GM06990 (cell line): ENCODE measurements at regions not wholly inside any gene's neighbourhood (a gene's known extent, or its start where the extent isn't known, plus 50 kb on each side); places are given as distances from the start of the nearest gene placed in this dataset.

Experiments
- DNase-seq: peaks from one replicate; pipeline ENCODE4 v3.0.0-alpha.2; 2011; ENCODE audit not compliant: insufficient read length; ENCODE audit errors: extremely low read depth
- H3K27me3 ChIP-seq: replicated peaks from 2 replicates; pipeline ENCODE4 v1.6.0; 2011; ENCODE audit warnings: low read length; ENCODE audit not compliant: control insufficient read depth, insufficient read depth
- H3K36me3 ChIP-seq: 2 replicates; pipeline ENCODE4 v1.5.1; 2011; ENCODE audit warnings: low read length; ENCODE audit not compliant: control insufficient read depth, insufficient read depth
- H3K4me3 ChIP-seq: replicated peaks from 2 replicates; pipeline ENCODE4 v1.5.1; 2011; ENCODE audit warnings: low read depth, mild to moderate bottlenecking, control low read depth, low read length
- TF ChIP-seq, protein P1 (sequence below): IDR thresholded peaks from 2 replicates; pipeline ENCODE4 v1.5.1; 2011; ENCODE audit warnings: low read length, control low read depth, mild to moderate bottlenecking, inconsistent platforms; ENCODE audit not compliant: insufficient read depth, poor library complexity, severe bottlenecking

DNA sequence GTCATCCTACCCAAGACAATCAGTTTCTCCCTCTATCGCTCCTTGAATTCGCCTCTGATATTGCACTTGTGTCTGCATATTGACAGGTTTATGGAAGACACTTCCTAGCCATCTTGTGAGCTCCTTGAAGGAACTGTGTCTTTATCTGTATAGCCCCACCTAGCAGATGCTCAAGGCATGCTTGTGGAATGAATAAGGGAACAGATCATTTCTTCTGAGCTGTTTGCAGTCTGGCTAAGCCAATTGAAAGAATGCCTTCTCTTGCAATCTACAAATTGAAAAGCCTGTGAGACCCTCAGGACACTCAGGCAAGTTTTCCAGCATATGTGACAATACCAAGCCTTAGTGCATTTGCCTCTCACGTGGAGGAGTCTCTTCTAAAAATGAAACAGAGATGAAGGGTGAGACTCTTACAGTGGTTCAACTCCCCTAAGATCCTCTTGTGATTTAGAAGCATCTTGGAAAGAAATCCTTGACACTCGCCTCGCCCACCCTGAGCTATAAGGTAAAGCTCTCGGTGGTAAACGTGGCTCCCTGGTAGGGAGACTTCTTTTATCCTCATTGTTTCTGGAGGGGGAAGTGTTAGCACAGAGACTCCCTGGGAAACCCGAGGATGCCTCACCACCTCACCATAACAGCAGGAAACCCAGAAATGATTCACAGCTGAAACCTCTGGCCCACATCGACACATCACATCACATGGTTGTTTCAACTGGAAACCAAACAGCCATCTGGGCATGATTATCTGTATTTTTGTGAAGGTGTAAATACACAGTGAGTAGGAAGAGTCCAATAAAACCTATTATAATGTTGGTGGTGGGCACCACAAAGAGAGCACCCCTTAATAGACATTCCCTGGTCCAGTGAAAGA is 112.3 kb upstream of the BCL2L14 start:
- no peak for DNase-seq
- H3K27me3 ChIP-seq = no peaks in the 10 kb centered on the region
- TF ChIP-seq, protein P1, sequence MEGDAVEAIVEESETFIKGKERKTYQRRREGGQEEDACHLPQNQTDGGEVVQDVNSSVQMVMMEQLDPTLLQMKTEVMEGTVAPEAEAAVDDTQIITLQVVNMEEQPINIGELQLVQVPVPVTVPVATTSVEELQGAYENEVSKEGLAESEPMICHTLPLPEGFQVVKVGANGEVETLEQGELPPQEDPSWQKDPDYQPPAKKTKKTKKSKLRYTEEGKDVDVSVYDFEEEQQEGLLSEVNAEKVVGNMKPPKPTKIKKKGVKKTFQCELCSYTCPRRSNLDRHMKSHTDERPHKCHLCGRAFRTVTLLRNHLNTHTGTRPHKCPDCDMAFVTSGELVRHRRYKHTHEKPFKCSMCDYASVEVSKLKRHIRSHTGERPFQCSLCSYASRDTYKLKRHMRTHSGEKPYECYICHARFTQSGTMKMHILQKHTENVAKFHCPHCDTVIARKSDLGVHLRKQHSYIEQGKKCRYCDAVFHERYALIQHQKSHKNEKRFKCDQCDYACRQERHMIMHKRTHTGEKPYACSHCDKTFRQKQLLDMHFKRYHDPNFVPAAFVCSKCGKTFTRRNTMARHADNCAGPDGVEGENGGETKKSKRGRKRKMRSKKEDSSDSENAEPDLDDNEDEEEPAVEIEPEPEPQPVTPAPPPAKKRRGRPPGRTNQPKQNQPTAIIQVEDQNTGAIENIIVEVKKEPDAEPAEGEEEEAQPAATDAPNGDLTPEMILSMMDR = no peak

DNA sequence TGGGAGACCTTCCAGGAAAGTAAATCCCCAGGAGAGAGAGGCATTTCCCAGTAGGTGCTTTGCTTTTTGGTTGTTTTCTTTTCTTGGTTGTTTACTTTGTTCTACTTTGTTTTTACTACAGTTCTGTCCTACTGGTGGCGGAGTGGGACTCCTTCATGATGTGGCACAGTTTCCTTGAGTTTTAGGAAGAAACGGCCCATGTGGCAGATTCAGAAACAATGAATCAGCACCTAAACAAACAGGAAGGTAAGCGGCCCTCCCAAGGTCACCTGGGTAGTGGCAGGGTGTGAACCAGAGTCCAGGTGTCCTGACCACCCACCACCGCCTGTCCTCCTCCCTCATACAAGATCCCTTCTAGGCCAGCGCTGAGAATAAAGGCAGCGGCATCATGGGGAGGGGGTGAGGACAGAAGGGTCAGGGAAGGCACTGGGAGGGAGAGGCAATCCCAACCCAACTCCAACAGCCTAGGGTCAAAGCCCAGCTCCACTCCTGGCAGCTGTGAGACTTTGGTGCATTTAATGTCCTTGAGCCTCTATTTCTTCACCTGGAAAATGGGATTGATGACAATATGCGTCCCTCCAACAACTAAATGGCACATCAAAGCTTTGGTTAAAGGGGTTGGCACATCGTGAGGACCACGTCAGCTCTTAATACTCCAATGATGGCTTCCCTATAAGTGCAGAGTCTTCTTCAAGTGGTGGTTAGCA is 111.5 kb upstream of the BCL2L14 start:
- Histone ChIP-seq H3K27me3 (no peaks in the 10 kb centered on the region), H3K4me3 (no peak overlapping the region), H3K36me3 (no peaks in the 10 kb centered on the region)
- DNase-seq = no peak
- TF ChIP-seq, protein P1 = no peak

More for the DNA sequence above, 112.3 kb upstream of the BCL2L14 start:
- H3K36me3 ChIP-seq = no peaks in the 10 kb centered on the region
- H3K4me3 ChIP-seq = no peak overlapping the region

DNA sequence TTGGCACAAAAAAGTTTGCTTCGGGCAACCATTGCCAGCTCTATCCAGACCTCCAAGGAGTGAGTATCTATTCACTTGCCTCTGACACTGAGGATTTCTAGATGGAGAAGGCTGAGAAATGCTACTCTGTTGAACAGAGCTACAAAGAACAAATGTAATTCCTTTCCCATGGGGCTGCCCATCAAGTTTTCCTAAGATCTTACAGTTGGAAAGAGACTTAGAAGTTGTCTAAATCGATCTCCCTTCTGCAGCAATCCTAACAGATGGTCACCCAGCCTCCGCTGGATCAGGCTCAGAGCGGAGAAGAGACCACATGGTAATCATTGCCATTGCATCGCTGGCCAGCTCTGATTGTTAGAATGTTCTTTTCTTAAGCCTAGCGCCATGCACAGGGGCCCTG is 110.1 kb upstream of the BCL2L14 start:
- no peak overlapping the region for H3K4me3 ChIP-seq
- TF ChIP-seq, protein P1 = no peak
- no peaks in the 10 kb centered on the region for H3K27me3 ChIP-seq
- no peaks in the 10 kb centered on the region for H3K36me3 ChIP-seq
- DNase-seq = no peak

DNA sequence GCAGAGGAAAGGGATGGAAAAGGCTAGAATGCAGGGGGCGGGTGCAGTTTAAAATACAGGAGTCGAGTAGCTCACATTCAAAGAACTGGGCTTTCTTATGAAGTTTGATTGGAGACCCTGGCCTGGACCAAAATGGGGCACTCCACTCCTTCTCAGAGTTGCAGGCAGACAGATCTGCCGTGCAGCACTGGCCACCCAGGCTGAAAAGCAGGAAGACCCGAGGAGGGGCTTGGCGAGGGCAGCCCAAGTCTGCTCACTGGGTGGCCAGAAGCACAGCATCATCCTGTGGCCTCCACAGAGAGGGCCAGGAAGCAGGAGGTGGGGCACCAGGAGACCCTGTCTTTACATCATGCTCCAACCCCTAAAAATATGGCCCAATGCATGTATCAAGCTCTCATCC is 109.1 kb upstream of the BCL2L14 start:
- H3K27me3 ChIP-seq = no peaks in the 10 kb centered on the region
- H3K4me3 ChIP-seq = no peak overlapping the region
- no peak for DNase-seq
- TF ChIP-seq, protein P1 = no peak
- H3K36me3 ChIP-seq = no peaks in the 10 kb centered on the region

DNA sequence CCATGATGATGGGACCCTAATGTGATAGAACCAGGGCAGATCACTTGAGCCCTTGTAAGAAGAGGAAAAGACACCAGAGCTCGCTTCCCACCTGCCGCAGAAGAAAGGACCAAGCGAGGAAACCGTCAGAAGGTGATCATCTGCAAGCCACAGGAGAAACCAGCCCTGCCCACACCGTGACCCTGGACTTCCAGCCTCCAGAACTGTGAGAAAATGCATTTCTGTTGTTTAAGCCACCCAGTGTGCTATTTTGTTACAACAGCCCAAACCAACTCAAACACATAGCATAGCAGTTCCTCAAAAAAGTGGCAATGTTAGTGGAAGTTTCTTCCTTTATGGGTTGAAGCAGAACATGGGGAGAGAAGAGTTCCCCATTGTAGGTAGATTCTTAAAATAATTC is 107.9 kb upstream of the BCL2L14 start:
- Histone ChIP-seq H3K27me3 (no peaks in the 10 kb centered on the region), H3K36me3 (no peaks in the 10 kb centered on the region), H3K4me3 (no peak overlapping the region)
- TF ChIP-seq, protein P1 = no peak
- no peak for DNase-seq
